ENCODE measurements at regions not wholly inside any gene's neighbourhood (a gene's known extent, or its start where the extent isn't known, plus 50 kb on each side); places are given as distances from the start of the nearest gene placed in this dataset.

GRCh38 chr4:12487000-12487399 lies 997.1 kb downstream of the RAB28 start:
- ATAC-seq (ENCODE audit: low read depth) (no peak), DNase-seq (no peak)
- intact Hi-C loops (cut with micrococcal nuclease), result no loop called here
- Histone ChIP-seq H3K27ac (ENCODE audit: low read length in 2 of 2) (no peak overlapping the region), H3K9me3 (ENCODE audit: control extremely low read depth in 1 of 3, control insufficient read depth in 2 of 3, insufficient read depth in 1 of 3, low read length in 2 of 3) (no peaks in the 10 kb centered on the region), H3K4me1 (ENCODE audit: control insufficient read depth in 2 of 2, insufficient read depth in 2 of 2, low read length in 2 of 2) (no peaks in the 10 kb centered on the region), H3K4me2 (replicated peaks; ENCODE audit: low read depth, low read length, poor library complexity, severe bottlenecking) (no peak overlapping the region), H3K79me2 (ENCODE audit: control insufficient read depth, insufficient read depth, low read length) (no peaks in the 10 kb centered on the region), H3K27me3 (replicated peaks in 1 of 4; ENCODE audit: control extremely low read depth in 1 of 4, control insufficient read depth in 3 of 4, insufficient read depth in 4 of 4, low read length in 3 of 4) (no peaks in the 10 kb centered on the region), H4K20me1 (ENCODE audit: control insufficient read depth, insufficient read depth, low read length, poor library complexity, severe bottlenecking) (no peaks in the 10 kb centered on the region), H3K9ac (ENCODE audit: low read length) (no peak overlapping the region), H2AFZ (ENCODE audit: insufficient read depth, low read depth, low read length, poor library complexity, severe bottlenecking) (no peak overlapping the region), H3K4me3 (ENCODE audit: control extremely low read depth in 1 of 5, extremely low read depth in 1 of 5, insufficient read depth in 1 of 5, low read depth in 2 of 5, low read length in 4 of 5) (no peak overlapping the region), H3K36me3 (replicated peaks in 1 of 2; ENCODE audit: control extremely low read depth in 1 of 2, control insufficient read depth in 1 of 2, extremely low read depth in 1 of 2, insufficient read depth in 2 of 2, low read length in 1 of 2) (no peaks in the 10 kb centered on the region)
- no peak overlapping the region for H3K4me3 Mint-ChIP-seq
- H3K27me3 Mint-ChIP-seq, result no peaks in the 10 kb centered on the region
- ChIA-PET POLR2A (no interaction called here), CTCF (no interaction called here)
- H3K4me1 Mint-ChIP-seq, result no peaks in the 10 kb centered on the region
- no peaks in the 10 kb centered on the region for H3K9me3 Mint-ChIP-seq (ENCODE audit: insufficient read depth)
- TF ChIP-seq CTCF (IDR thresholded peaks at IDR 0.05) (no peak), EZH2 (IDR thresholded peaks at IDR 0.05; ENCODE audit: borderline replicate concordance, insufficient read depth, low read depth, low read length, poor library complexity, severe bottlenecking) (no peak)
- WGBS (ENCODE audit: insufficient coverage), result 85% methylated on average over 2 of the region's 2 CpGs
- no peak overlapping the region for H3K27ac Mint-ChIP-seq

GRCh38 chr4:12472087-12472486 lies 1012.1 kb downstream of the RAB28 start:
- ATAC-seq (ENCODE audit: low read depth) (no peak), DNase-seq (no peak)
- H3K4me1 Mint-ChIP-seq, result no peaks in the 10 kb centered on the region
- Histone ChIP-seq H3K79me2 (ENCODE audit: control insufficient read depth, insufficient read depth, low read length) (no peaks in the 10 kb centered on the region), H3K9me3 (ENCODE audit: control extremely low read depth in 1 of 3, control insufficient read depth in 2 of 3, insufficient read depth in 1 of 3, low read length in 2 of 3) (peaks cover 0 to 4% (median 0%) of the 10 kb centered on the region in 3 donors), H3K4me1 (ENCODE audit: control insufficient read depth in 2 of 2, insufficient read depth in 2 of 2, low read length in 2 of 2) (no peaks in the 10 kb centered on the region), H2AFZ (ENCODE audit: insufficient read depth, low read depth, low read length, poor library complexity, severe bottlenecking) (no peak overlapping the region), H4K20me1 (ENCODE audit: control insufficient read depth, insufficient read depth, low read length, poor library complexity, severe bottlenecking) (no peaks in the 10 kb centered on the region), H3K36me3 (replicated peaks in 1 of 2; ENCODE audit: control extremely low read depth in 1 of 2, control insufficient read depth in 1 of 2, extremely low read depth in 1 of 2, insufficient read depth in 2 of 2, low read length in 1 of 2) (no peaks in the 10 kb centered on the region), H3K27me3 (replicated peaks in 1 of 4; ENCODE audit: control extremely low read depth in 1 of 4, control insufficient read depth in 3 of 4, insufficient read depth in 4 of 4, low read length in 3 of 4) (no peaks in the 10 kb centered on the region), H3K27ac (ENCODE audit: low read length in 2 of 2) (no peak overlapping the region), H3K4me2 (replicated peaks; ENCODE audit: low read depth, low read length, poor library complexity, severe bottlenecking) (no peak overlapping the region), H3K4me3 (ENCODE audit: control extremely low read depth in 1 of 5, extremely low read depth in 1 of 5, insufficient read depth in 1 of 5, low read depth in 2 of 5, low read length in 4 of 5) (no peak overlapping the region), H3K9ac (ENCODE audit: low read length) (no peak overlapping the region)
- no peak overlapping the region for H3K27ac Mint-ChIP-seq
- WGBS (ENCODE audit: insufficient coverage), result no CpG with 5 or more reads among the region's 2 CpGs
- intact Hi-C loops (cut with micrococcal nuclease), result no loop called here
- CTCF ChIA-PET, result no interaction called here
- TF ChIP-seq CTCF (IDR thresholded peaks at IDR 0.05), result no peak
- TF ChIP-seq EZH2 (IDR thresholded peaks at IDR 0.05; ENCODE audit: borderline replicate concordance, insufficient read depth, low read depth, low read length, poor library complexity, severe bottlenecking), result no peak
- POLR2A ChIA-PET, result no interaction called here
- H3K4me3 Mint-ChIP-seq, result no peak overlapping the region
- H3K9me3 Mint-ChIP-seq (ENCODE audit: insufficient read depth), result no peaks in the 10 kb centered on the region
- H3K27me3 Mint-ChIP-seq, result no peaks in the 10 kb centered on the region

All from B cell (primary cell).